HFFc6 (cell line): ENCODE measurements at regions not wholly inside any gene's neighbourhood (a gene's known extent, or its start where the extent isn't known, plus 50 kb on each side); places are given as distances from the start of the nearest gene placed in this dataset.

ENCODE experiments used
- DNase-seq: peaks from one replicate; pipeline ENCODE4 v3.0.0-alpha.2; 2018
- H3K27ac Mint-ChIP-seq: 2 replicates; pipeline ENCODE4 v1.8.0; 2020; ENCODE audit warnings: mild to moderate bottlenecking, mixed read lengths
- H3K27me3 Mint-ChIP-seq: 2 replicates; pipeline ENCODE4 v1.8.0; 2021; ENCODE audit warnings: mild to moderate bottlenecking, moderate library complexity, mixed read lengths; ENCODE audit not compliant: insufficient read depth
- H3K36me3 Mint-ChIP-seq: 2 replicates; pipeline ENCODE4 v1.8.0; 2021; ENCODE audit warnings: low read depth, mixed read lengths
- H3K4me1 Mint-ChIP-seq: 2 replicates; pipeline ENCODE4 v1.8.0; 2020; ENCODE audit warnings: low read depth, mixed read lengths
- H3K4me3 Mint-ChIP-seq: 2 replicates; pipeline ENCODE4 v1.8.0; 2020; ENCODE audit warnings: mild to moderate bottlenecking, moderate library complexity, mixed read lengths
- H3K9me3 Mint-ChIP-seq: 2 replicates; pipeline ENCODE4 v1.8.0; 2020; ENCODE audit warnings: mild to moderate bottlenecking, mixed read lengths
- CTCF ChIP-seq: fragments of 200-600 bp; sonication (generic); IDR thresholded peaks from 2 replicates; pipeline ENCODE4 v1.5.0; 2021; ENCODE audit warnings: antibody characterized with exemption, mild to moderate bottlenecking

DNA sequence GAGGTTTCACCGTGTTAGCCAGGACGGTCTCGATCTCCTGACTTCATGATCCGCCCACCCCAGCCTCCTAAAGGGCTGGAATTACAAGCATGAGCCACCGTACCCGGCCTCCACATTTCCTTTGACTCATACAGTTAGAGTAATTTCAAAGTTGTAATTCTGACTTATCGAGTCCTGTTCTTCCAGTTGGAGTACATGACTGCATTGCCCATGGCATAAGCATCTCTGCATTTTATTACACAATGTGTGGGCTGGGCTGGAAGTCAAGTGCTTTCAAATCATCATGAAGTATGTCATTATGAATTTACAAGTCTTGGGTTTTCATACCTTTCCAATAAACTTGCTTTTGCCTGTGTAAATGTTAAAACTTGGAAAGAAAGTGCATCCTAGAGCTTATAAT is 1295.7 kb upstream of the FLRT2 start:
- DNase-seq: no peak
- Mint-ChIP-seq H3K4me1 (no peaks in the 10 kb centered on the region), H3K27me3 (no peaks in the 10 kb centered on the region), H3K27ac (no peak overlapping the region), H3K4me3 (no peak overlapping the region), H3K9me3 (peaks cover 20% of the 10 kb centered on the region), H3K36me3 (no peaks in the 10 kb centered on the region)
- no peak for TF ChIP-seq CTCF

DNA sequence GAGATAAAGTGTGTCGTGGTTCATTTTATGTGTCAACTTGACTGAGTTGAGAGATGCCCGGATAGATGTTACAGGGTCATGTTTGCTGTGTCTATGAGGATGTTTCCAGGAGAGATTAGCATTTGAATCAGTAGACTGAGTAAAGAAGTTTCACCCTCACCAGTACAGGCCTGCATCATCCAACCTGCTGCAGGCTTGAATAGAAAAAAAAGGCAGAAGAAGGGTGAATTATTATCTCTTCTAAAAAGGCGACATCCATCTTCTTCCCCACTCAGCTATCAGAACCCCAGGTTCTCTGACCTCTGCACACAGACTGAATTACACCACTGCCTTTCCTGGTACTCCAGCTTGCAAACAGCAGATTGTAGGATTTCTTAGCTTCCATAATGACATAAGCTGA is 1293.7 kb upstream of the FLRT2 start:
- no peaks in the 10 kb centered on the region for H3K36me3 Mint-ChIP-seq
- H3K9me3 Mint-ChIP-seq: peaks cover 13% of the 10 kb centered on the region
- DNase-seq: no peak
- no peak for TF ChIP-seq CTCF
- no peak overlapping the region for H3K4me3 Mint-ChIP-seq
- no peaks in the 10 kb centered on the region for H3K4me1 Mint-ChIP-seq
- no peaks in the 10 kb centered on the region for H3K27me3 Mint-ChIP-seq
- no peak overlapping the region for H3K27ac Mint-ChIP-seq

- DNase-seq: no peak
- TF ChIP-seq CTCF: no peak
- Mint-ChIP-seq H3K27me3 (no peaks in the 10 kb centered on the region), H3K36me3 (no peaks in the 10 kb centered on the region), H3K9me3 (peaks cover 22% of the 10 kb centered on the region), H3K4me3 (no peak overlapping the region), H3K27ac (no peak overlapping the region), H3K4me1 (no peaks in the 10 kb centered on the region)
Measured at GRCh38 chr14:84237881-84238280, 1292.1 kb upstream of the FLRT2 start.

GRCh38 chr14:84247693-84248092 is 1282.3 kb upstream of the FLRT2 start:
- DNase-seq: no peak
- H3K9me3 Mint-ChIP-seq: peaks cover 13% of the 10 kb centered on the region
- H3K4me1 Mint-ChIP-seq: no peaks in the 10 kb centered on the region
- no peak for TF ChIP-seq CTCF
- H3K27ac Mint-ChIP-seq: no peak overlapping the region
- no peaks in the 10 kb centered on the region for H3K27me3 Mint-ChIP-seq
- H3K36me3 Mint-ChIP-seq: no peaks in the 10 kb centered on the region; the same call in 1 of the 2 replicates
- no peak overlapping the region for H3K4me3 Mint-ChIP-seq

- no peaks in the 10 kb centered on the region for H3K36me3 Mint-ChIP-seq
- no peak for TF ChIP-seq CTCF
- H3K4me3 Mint-ChIP-seq: no peak overlapping the region
- H3K27me3 Mint-ChIP-seq: no peaks in the 10 kb centered on the region
- H3K9me3 Mint-ChIP-seq: peaks cover 15% of the 10 kb centered on the region
- no peak overlapping the region for H3K27ac Mint-ChIP-seq
- no peak for DNase-seq
- H3K4me1 Mint-ChIP-seq: no peaks in the 10 kb centered on the region
Measured at GRCh38 chr14:84250893-84251292, 1279.1 kb upstream of the FLRT2 start.
